Fibroblast of lung (primary cell): ENCODE measurements at regions not wholly inside any gene's neighbourhood (a gene's known extent, or its start where the extent isn't known, plus 50 kb on each side); places are given as distances from the start of the nearest gene placed in this dataset.

Experiments used
- DNase-seq, 2 donors: peaks; one replicate each; pipeline versions ENCODE4 v3.0.0 to v3.0.0-alpha.2; 2010; ENCODE audit warnings: low read depth in 2 of 2
- H2AFZ ChIP-seq: 2 replicates; pipeline ENCODE4 v1.5.1; 2012; ENCODE audit warnings: low read length, control low read depth, inconsistent platforms
- H3K27ac ChIP-seq: 2 replicates; pipeline ENCODE4 v1.5.1; 2011; ENCODE audit warnings: low read length, control low read depth; ENCODE audit not compliant: insufficient read depth
- H3K27me3 ChIP-seq: 2 replicates; pipeline ENCODE4 v1.5.1; 2011; ENCODE audit warnings: mild to moderate bottlenecking, low read length; ENCODE audit not compliant: control insufficient read depth, insufficient read depth
- H3K36me3 ChIP-seq: 2 replicates; pipeline ENCODE4 v1.5.1; 2011; ENCODE audit warnings: low read length; ENCODE audit not compliant: control insufficient read depth, insufficient read depth
- H3K4me1 ChIP-seq: 2 replicates; pipeline ENCODE4 v1.5.1; 2011; ENCODE audit warnings: low read length; ENCODE audit not compliant: control insufficient read depth, insufficient read depth; ENCODE audit errors: extremely low read depth
- H3K4me2 ChIP-seq: 2 replicates; pipeline ENCODE4 v1.5.1; 2011; ENCODE audit warnings: low read length, control low read depth; ENCODE audit not compliant: insufficient read depth; ENCODE audit errors: extremely low read depth
- H3K4me3 ChIP-seq, 4 experiments: fragments of 200-600 bp in 1 of 4; sonication (generic) in 1 of 4; replicated peaks in 1 of 4; 2 replicates each; pipeline ENCODE4 v1.5.1; 2011 to 2016; ENCODE audit warnings: low read length in 4 of 4, low read depth in 3 of 4, mild to moderate bottlenecking in 3 of 4, control low read depth in 2 of 4, inconsistent platforms in 1 of 4, mixed read lengths in 1 of 4; ENCODE audit not compliant: insufficient read depth in 1 of 4; ENCODE audit errors: control extremely low read depth in 1 of 4
- H3K79me2 ChIP-seq: 2 replicates; pipeline ENCODE4 v1.5.1; 2012; ENCODE audit warnings: mild to moderate bottlenecking, low read length, inconsistent platforms; ENCODE audit not compliant: control insufficient read depth, insufficient read depth
- H3K9ac ChIP-seq: 2 replicates; pipeline ENCODE4 v1.5.1; 2011; ENCODE audit warnings: mild to moderate bottlenecking, low read length, control low read depth; ENCODE audit not compliant: insufficient read depth
- H3K9me3 ChIP-seq: 2 replicates; pipeline ENCODE4 v1.5.1; 2012; ENCODE audit warnings: low read depth, low read length; ENCODE audit not compliant: control insufficient read depth, insufficient read depth
- H4K20me1 ChIP-seq: 2 replicates; pipeline ENCODE4 v1.5.1; 2011; ENCODE audit warnings: low read length; ENCODE audit not compliant: control insufficient read depth, insufficient read depth; ENCODE audit errors: extremely low read depth
- EZH2 ChIP-seq: IDR thresholded peaks from 2 replicates; pipeline ENCODE4 v1.5.1; 2012; ENCODE audit warnings: low read length, control low read depth, mild to moderate bottlenecking; ENCODE audit errors: missing control alignments
- TF ChIP-seq, protein P1 (sequence below), 2 donors: IDR thresholded peaks in 1 of 2; conservative IDR thresholded peaks in 1 of 2; 1 replicate in 1 of 2; 2 replicates in 1 of 2; pipeline ENCODE4 v1.5.1; 2011 to 2012; ENCODE audit warnings: low read length in 2 of 2, control low read depth in 1 of 2, inconsistent platforms in 1 of 2, low read depth in 1 of 2, mild to moderate bottlenecking in 1 of 2

DNA sequence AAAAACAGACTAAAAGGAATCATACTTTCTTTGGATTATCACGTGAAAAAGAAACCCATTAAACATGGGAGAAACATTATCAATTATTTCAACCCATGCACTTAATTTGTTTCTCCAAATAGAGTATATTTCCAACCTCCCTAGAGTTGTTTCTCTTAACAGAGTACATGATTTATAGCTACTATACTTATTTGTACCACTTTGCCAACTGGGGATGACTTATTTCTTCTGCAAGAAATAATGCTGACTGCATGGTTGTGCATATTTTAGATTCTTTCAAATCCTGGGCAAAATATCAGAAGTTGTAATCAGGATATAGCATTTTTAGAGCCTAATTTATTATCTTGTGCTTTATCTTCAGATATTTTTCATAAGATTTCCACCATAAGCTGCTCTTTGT, 629.1 kb upstream of the EYS start:
- H2AFZ ChIP-seq: no peak overlapping the region
- TF ChIP-seq EZH2: no peak
- TF ChIP-seq, protein P1, sequence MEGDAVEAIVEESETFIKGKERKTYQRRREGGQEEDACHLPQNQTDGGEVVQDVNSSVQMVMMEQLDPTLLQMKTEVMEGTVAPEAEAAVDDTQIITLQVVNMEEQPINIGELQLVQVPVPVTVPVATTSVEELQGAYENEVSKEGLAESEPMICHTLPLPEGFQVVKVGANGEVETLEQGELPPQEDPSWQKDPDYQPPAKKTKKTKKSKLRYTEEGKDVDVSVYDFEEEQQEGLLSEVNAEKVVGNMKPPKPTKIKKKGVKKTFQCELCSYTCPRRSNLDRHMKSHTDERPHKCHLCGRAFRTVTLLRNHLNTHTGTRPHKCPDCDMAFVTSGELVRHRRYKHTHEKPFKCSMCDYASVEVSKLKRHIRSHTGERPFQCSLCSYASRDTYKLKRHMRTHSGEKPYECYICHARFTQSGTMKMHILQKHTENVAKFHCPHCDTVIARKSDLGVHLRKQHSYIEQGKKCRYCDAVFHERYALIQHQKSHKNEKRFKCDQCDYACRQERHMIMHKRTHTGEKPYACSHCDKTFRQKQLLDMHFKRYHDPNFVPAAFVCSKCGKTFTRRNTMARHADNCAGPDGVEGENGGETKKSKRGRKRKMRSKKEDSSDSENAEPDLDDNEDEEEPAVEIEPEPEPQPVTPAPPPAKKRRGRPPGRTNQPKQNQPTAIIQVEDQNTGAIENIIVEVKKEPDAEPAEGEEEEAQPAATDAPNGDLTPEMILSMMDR (conservative IDR thresholded peaks at IDR 0.05 in 1 of 2, IDR thresholded peaks at IDR 0.05 in 1 of 2; ENCODE audit: low read depth in 1 of 2, low read length in 2 of 2): no peak
- H3K27me3 ChIP-seq: no peaks in the 10 kb centered on the region
- H3K4me3 ChIP-seq: no peak overlapping the region
- H3K27ac ChIP-seq: no peak overlapping the region
- no peak overlapping the region for H3K4me2 ChIP-seq
- DNase-seq: peak in 1 of 2 donors; percentile 13
- no peaks in the 10 kb centered on the region for H3K79me2 ChIP-seq
- no peaks in the 10 kb centered on the region for H3K4me1 ChIP-seq
- H3K9ac ChIP-seq: no peak overlapping the region
- no peaks in the 10 kb centered on the region for H3K9me3 ChIP-seq
- H4K20me1 ChIP-seq: no peaks in the 10 kb centered on the region
- H3K36me3 ChIP-seq: no peaks in the 10 kb centered on the region

DNA sequence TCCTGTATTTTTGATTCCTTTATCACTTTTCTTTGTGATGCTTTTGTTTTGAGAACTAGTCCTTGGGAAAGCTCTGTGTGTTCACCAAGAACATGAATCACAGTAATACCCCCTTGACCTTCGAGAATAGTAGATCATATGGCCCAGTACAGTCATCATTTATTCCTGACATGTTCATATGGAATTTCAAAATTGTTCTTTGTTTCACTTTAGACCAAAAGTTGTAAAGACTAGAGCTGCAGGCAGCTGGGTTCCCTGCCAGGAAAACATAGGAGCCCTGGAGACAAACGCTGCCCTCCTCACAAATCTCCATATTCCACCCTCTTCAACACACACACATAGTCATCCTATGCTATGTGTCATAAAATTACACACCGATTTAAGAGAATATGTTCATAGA, 621.2 kb upstream of the EYS start:
- Histone ChIP-seq H3K79me2 (no peaks in the 10 kb centered on the region), H3K4me2 (no peak overlapping the region), H3K9ac (no peak overlapping the region), H3K27ac (no peak overlapping the region), H3K9me3 (no peaks in the 10 kb centered on the region), H3K27me3 (no peaks in the 10 kb centered on the region), H4K20me1 (no peaks in the 10 kb centered on the region), H3K36me3 (no peaks in the 10 kb centered on the region), H3K4me3 (no peak overlapping the region), H2AFZ (no peak overlapping the region), H3K4me1 (no peaks in the 10 kb centered on the region)
- TF ChIP-seq EZH2: no peak
- TF ChIP-seq, protein P1 (conservative IDR thresholded peaks at IDR 0.05 in 1 of 2, IDR thresholded peaks at IDR 0.05 in 1 of 2; ENCODE audit: low read depth in 1 of 2, low read length in 2 of 2): no peak
- peak; percentile 35 to 63 for DNase-seq

DNA sequence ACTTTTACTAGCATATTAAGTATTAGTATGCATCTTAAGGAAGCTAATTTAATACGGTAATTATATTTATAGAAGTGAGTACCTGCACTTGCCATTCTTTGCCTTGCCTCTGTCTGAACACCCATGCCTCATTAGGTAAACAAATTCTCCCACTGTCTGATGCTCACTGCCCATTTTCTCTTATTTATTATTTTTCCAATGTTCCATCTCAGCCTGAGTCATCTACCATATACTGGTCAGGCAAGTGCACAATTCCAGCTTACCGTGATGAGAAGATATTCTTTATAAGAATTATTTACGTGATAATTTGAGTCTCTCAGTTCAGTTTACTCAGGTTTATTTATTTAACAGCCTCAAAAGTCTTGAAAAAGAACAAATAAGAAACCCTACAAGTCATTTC, 619.2 kb upstream of the EYS start:
- H3K4me3 ChIP-seq: no peak overlapping the region
- no peak overlapping the region for H3K27ac ChIP-seq
- no peaks in the 10 kb centered on the region for H3K79me2 ChIP-seq
- no peaks in the 10 kb centered on the region for H3K36me3 ChIP-seq
- no peak overlapping the region for H3K9ac ChIP-seq
- DNase-seq: no peak
- H3K4me2 ChIP-seq: no peak overlapping the region
- H3K4me1 ChIP-seq: no peaks in the 10 kb centered on the region
- no peaks in the 10 kb centered on the region for H3K27me3 ChIP-seq
- H2AFZ ChIP-seq: no peak overlapping the region
- no peak for TF ChIP-seq EZH2
- TF ChIP-seq, protein P1 (conservative IDR thresholded peaks at IDR 0.05 in 1 of 2, IDR thresholded peaks at IDR 0.05 in 1 of 2; ENCODE audit: low read depth in 1 of 2, low read length in 2 of 2): no peak
- no peaks in the 10 kb centered on the region for H3K9me3 ChIP-seq
- H4K20me1 ChIP-seq: no peaks in the 10 kb centered on the region
